K562 (cell line): ENCODE measurements at regions not wholly inside any gene's neighbourhood (a gene's known extent, or its start where the extent isn't known, plus 50 kb on each side); places are given as distances from the start of the nearest gene placed in this dataset.

Experiments
- ATAC-seq: fragments of 200-7000 bp; cut with Tn5 transposase; 3 replicates; pipeline ENCODE4 v1.9.1; 2020; ENCODE audit warnings: moderate library complexity
- BruUV-seq: library from RNA; stranded (reverse); fragments of 400-500 nt; replicated peaks from 2 replicates; lab custom pipeline; 2021; lab: Mats Ljungman, UMichigan
- CTCF ChIA-PET: fragments of 300-600 bp; formaldehyde crosslinking; extraction: SDS; loops from one replicate; lab custom pipeline; 2021; ENCODE audit warnings: low intra/inter-chr PET ratio; lab: Yijun Ruan, JAX
- POLR2A ChIA-PET: fragments of 300-600, 350-650 bp; sonication (Branson Sonifier 250); formaldehyde crosslinking; extraction: SDS; loops from one replicate; lab custom pipeline; 2021; ENCODE audit warnings: antibody characterized with exemption, inconsistent platforms; lab: Yijun Ruan, JAX
- DNase-seq, 4 experiments: peaks; one replicate each; pipeline versions ENCODE4 v3.0.0 to v3.0.0-alpha.2; 2011 to 2018; ENCODE audit warnings: low spot score in 3 of 4, mixed read lengths in 3 of 4; ENCODE audit errors: extremely low read depth in 1 of 4
- FAIRE-seq: peaks from 2 replicates; lab custom pipeline; 2011; peaks lifted over from hg19 to GRCh38; lab: Jason Lieb, UNC
- H2AFZ ChIP-seq: 2 replicates; pipeline ENCODE4 v1.6.0; 2011; ENCODE audit warnings: low read depth, low read length, control low read depth, inconsistent platforms
- H3K27ac ChIP-seq: fragments of 200-600 bp; 3 replicates; pipeline ENCODE4 v1.8.0; 2011; ENCODE audit warnings: low read depth, mild to moderate bottlenecking, control low read depth, inconsistent platforms, low read length, moderate library complexity, mixed read lengths; ENCODE audit errors: extremely low read depth
- H3K27me3 ChIP-seq, 2 experiments: fragments of 300-600 bp in 1 of 2; 2 replicates in 1 of 2; 3 replicates in 1 of 2; pipeline versions ENCODE4 v1.6.0 to v1.8.0; 2011; ENCODE audit warnings: inconsistent platforms in 2 of 2, low read length in 2 of 2, mild to moderate bottlenecking in 1 of 2, mixed read lengths in 1 of 2, moderate library complexity in 1 of 2; ENCODE audit not compliant: control insufficient read depth in 2 of 2, insufficient read depth in 2 of 2
- H3K36me3 ChIP-seq: fragments of 300-600 bp; 3 replicates; pipeline ENCODE4 v1.8.0; 2011; ENCODE audit warnings: mild to moderate bottlenecking, low read length, inconsistent platforms; ENCODE audit not compliant: control insufficient read depth, insufficient read depth
- H3K4me1 ChIP-seq, 2 experiments: fragments of 200-600 bp in 1 of 2; replicated peaks in 1 of 2; 2 replicates in 1 of 2; 3 replicates in 1 of 2; pipeline versions ENCODE4 v1.5.1 to v1.8.0; 2011; ENCODE audit warnings: inconsistent platforms in 2 of 2, low read length in 2 of 2, mild to moderate bottlenecking in 1 of 2, mixed read lengths in 1 of 2, moderate library complexity in 1 of 2; ENCODE audit not compliant: control insufficient read depth in 2 of 2, insufficient read depth in 2 of 2
- H3K4me2 ChIP-seq: 2 replicates; pipeline ENCODE4 v1.6.1; 2011; ENCODE audit warnings: low read length, control low read depth, inconsistent platforms, mixed read lengths; ENCODE audit not compliant: insufficient read depth
- H3K4me3 ChIP-seq: fragments of 200-600 bp; sonication (generic), shearing (Covaris generic); 2 replicates; pipeline ENCODE4 v1.5.1; 2016; ENCODE audit warnings: control low read depth, inconsistent platforms
- H3K79me2 ChIP-seq: fragments of 200-600 bp; 3 replicates; pipeline ENCODE4 v1.8.0; 2011; ENCODE audit warnings: low read length, inconsistent platforms; ENCODE audit not compliant: control insufficient read depth, insufficient read depth
- H3K9ac ChIP-seq, 2 experiments: 2 replicates each; pipeline versions ENCODE4 v1.6.0 to v1.6.1; 2011; ENCODE audit warnings: low read depth in 2 of 2, low read length in 2 of 2, control low read depth in 1 of 2, inconsistent platforms in 1 of 2, mild to moderate bottlenecking in 1 of 2, mixed read lengths in 1 of 2; ENCODE audit not compliant: insufficient read depth in 1 of 2
- H3K9me1 ChIP-seq: one replicate; pipeline ENCODE4 v1.6.0; 2011; ENCODE audit warnings: inconsistent platforms, mild to moderate bottlenecking, low read length, moderate library complexity; ENCODE audit not compliant: control insufficient read depth, insufficient read depth
- H3K9me3 ChIP-seq: replicated peaks from 2 replicates; pipeline ENCODE4 v1.5.1; 2011; ENCODE audit warnings: low read depth, low read length, inconsistent platforms; ENCODE audit not compliant: control insufficient read depth, insufficient read depth
- H4K20me1 ChIP-seq: replicated peaks from 2 replicates; pipeline ENCODE4 v1.6.1; 2011; ENCODE audit warnings: low read length, inconsistent platforms, mixed read lengths; ENCODE audit not compliant: control insufficient read depth, insufficient read depth
- GABPB2 ChIP-seq: fragments of 250-450 bp; sonication (Bioruptor Pico); conservative IDR thresholded peaks from 2 replicates; pipeline ENCODE4 v1.5.1; 2021; ENCODE audit warnings: mild to moderate bottlenecking
- JUN ChIP-seq, 2 experiments: sonication (generic) in 1 of 2; formaldehyde crosslinking in 1 of 2; IDR thresholded peaks; 2 replicates each; pipeline versions ENCODE4 v1.6.1 to v1.8.0; 2012 to 2022; ENCODE audit warnings: borderline replicate concordance in 2 of 2, mild to moderate bottlenecking in 2 of 2, improper control_type of control experiment in 1 of 2, low read depth in 1 of 2, low read length in 1 of 2, missing genetic modification reagents in 1 of 2
- NR2C1 ChIP-seq, 2 experiments: fragments of 450-650 bp; IDR thresholded peaks; 2 replicates each; pipeline ENCODE4 v1.6.1; 2017; ENCODE audit warnings: mild to moderate bottlenecking in 2 of 2, antibody characterized with exemption in 1 of 2, inconsistent platforms in 1 of 2, missing compliant biosample characterization in 1 of 2, missing genetic modification characterization in 1 of 2
- NR3C1 ChIP-seq: sonication (generic); formaldehyde crosslinking; IDR thresholded peaks from 2 replicates; pipeline ENCODE4 v1.8.1; 2022; ENCODE audit warnings: missing genetic modification reagents
- OTX1 ChIP-seq: fragments of 450-650 bp; formaldehyde crosslinking; IDR thresholded peaks from 2 replicates; pipeline ENCODE4 v1.4.0; 2022; ENCODE audit warnings: mild to moderate bottlenecking
- POLR2H ChIP-seq: IDR thresholded peaks from 2 replicates; pipeline ENCODE4 v1.6.1; 2016; ENCODE audit warnings: missing genetic modification characterization, low read depth, mild to moderate bottlenecking, control low read depth, missing compliant biosample characterization, moderate library complexity
- THRA ChIP-seq: fragments of 450-650 bp; IDR thresholded peaks from 2 replicates; pipeline ENCODE4 v1.6.1; 2017; ENCODE audit warnings: mild to moderate bottlenecking, moderate library complexity
- TRIM28 ChIP-seq: fragments of 450-650 bp; IDR thresholded peaks from 2 replicates; pipeline ENCODE4 v1.6.1; 2017
- XRCC3 ChIP-seq: fragments of 450-650 bp; IDR thresholded peaks from 2 replicates; pipeline ENCODE4 v1.6.1; 2017; ENCODE audit warnings: mild to moderate bottlenecking, moderate library complexity
- ZNF311 ChIP-seq: fragments of 250-450 bp; sonication (Bioruptor Pico); IDR thresholded peaks from 2 replicates; pipeline ENCODE4 v1.4.0; 2020; ENCODE audit warnings: mild to moderate bottlenecking, moderate library complexity
- ZNF766 ChIP-seq: fragments of 200-800 bp; sonication (Bioruptor generic); conservative IDR thresholded peaks from 2 replicates; pipeline ENCODE4 v1.6.1; 2016; ENCODE audit warnings: missing genetic modification characterization, missing compliant biosample characterization
- WGBS: fragments of 100-300 bp; shearing (Covaris generic); methylation state at CpG from one replicate; pipeline ENCODE4 v1.1.6; 2016; ENCODE audit warnings: low coverage, mixed read lengths; ENCODE audit not compliant: insufficient coverage; ENCODE audit errors: missing lambda C conversion rate; 5-methylcytosine and 5-hydroxymethylcytosine counted together
- in situ Hi-C: fragments of 300-500 bp; cut with MboI; formaldehyde crosslinking; loops from 4 replicates; pipeline ENCODE4 v1.15.0; 2018; ENCODE audit warnings: inconsistent platforms, mixed read lengths
- intact Hi-C: fragments of 100-400 bp; cut with micrococcal nuclease; formaldehyde crosslinking; loops from 2 replicates; pipeline ENCODE4 v1.14.2; 2022

DNA sequence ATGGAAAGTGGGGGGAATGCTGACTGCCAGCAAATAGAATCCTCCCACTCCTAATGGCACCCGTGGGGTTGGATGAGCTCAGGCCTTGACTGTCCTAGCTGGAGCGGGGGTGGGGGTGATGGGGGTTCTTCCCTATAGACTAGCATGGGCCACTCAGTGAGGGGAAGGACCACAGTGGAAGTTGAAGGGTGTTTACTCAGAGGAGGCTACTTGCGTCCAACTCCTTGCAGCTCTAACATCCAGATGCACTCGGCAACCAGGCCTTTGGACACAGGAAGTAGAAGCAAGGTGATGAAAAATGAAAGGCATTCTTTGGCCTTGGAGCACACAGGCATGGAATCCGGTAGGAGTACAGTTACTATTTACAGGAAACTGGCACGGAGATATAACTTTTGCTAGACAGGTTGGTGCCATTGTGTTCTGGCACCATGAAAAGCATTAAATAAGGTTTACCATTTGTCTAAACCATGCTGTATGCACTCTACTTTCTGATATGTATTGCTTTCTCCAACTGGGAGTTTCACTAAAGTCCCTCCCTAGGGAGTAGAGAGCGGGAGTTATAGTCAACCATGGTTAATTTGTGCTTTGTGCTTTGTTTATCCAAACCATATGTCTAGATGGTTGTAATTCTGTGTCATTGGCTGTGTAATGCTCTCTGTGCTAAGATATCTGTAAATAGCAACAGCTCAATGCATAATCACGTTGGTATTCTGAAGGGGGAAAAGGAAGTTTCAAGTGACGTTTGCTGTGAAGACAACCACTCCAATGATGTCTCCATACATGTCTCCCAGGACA lies 125.3 kb downstream of the TSHZ3 start:
- Histone ChIP-seq H4K20me1 (no peaks in the 10 kb centered on the region), H3K27me3 (no peaks in the 10 kb centered on the region), H3K4me2 (no peak overlapping the region), H3K4me1 (no peaks in the 10 kb centered on the region), H3K27ac (no peak overlapping the region), H3K9me1 (no peaks in the 10 kb centered on the region), H3K36me3 (no peaks in the 10 kb centered on the region), H3K9ac (no peak overlapping the region), H3K4me3 (no peak overlapping the region), H3K9me3 (no peaks in the 10 kb centered on the region), H2AFZ (no peak overlapping the region), H3K79me2 (no peaks in the 10 kb centered on the region)
- FAIRE-seq, result no peak
- no peak for ATAC-seq
- no TSS peak for BruUV-seq
- ChIA-PET POLR2A (no interaction called here), CTCF (no interaction called here)
- WGBS, result 0% methylated on average over 9 of the region's 9 CpGs
- TF ChIP-seq NR3C1 (no peak), XRCC3 (no peak), OTX1 (CRISPR knock-in tag) (no peak), ZNF766 (no peak), POLR2H (tag) (no peak), THRA (no peak), JUN (IDR thresholded peaks at IDR 0.05; ENCODE audit: borderline replicate concordance, low read depth, low read length) (no peak), JUN (CRISPR knock-in tag; IDR thresholded peaks at IDR 0.05; ENCODE audit: borderline replicate concordance) (no peak), ZNF311 (CRISPR knock-in tag) (no peak), TRIM28 (no peak), NR2C1 (IDR thresholded peaks at IDR 0.05) (no peak), NR2C1 (tag; IDR thresholded peaks at IDR 0.05) (no peak), GABPB2 (CRISPR knock-in tag) (no peak)
- in situ Hi-C loops (no loop called here), intact Hi-C loops (no loop called here)
- DNase-seq, result no peak
